Parathyroid adenoma (tissue), 2 donors: ENCODE measurements at regions not wholly inside any gene's neighbourhood (a gene's known extent, or its start where the extent isn't known, plus 50 kb on each side); places are given as distances from the start of the nearest gene placed in this dataset.

Experiments
- H2AFZ ChIP-seq: fragments of 300-600 bp; sonication (generic); one replicate; pipeline ENCODE4 v1.7.0; 2017; ENCODE audit warnings: antibody characterized with exemption, mild to moderate bottlenecking
- H3K27ac ChIP-seq: fragments of 300-600 bp; sonication (generic); one replicate; pipeline ENCODE4 v1.7.0; 2017
- H3K27me3 ChIP-seq: fragments of 300-600 bp; sonication (generic); one replicate; pipeline ENCODE4 v1.7.0; 2017; ENCODE audit warnings: low read length; ENCODE audit not compliant: control insufficient read depth, insufficient read depth
- H3K36me3 ChIP-seq: fragments of 300-600 bp; sonication (generic); one replicate; pipeline ENCODE4 v1.7.0; 2017; ENCODE audit warnings: low read length; ENCODE audit not compliant: control insufficient read depth, insufficient read depth
- H3K4me1 ChIP-seq: fragments of 300-600 bp; sonication (generic); one replicate; pipeline ENCODE4 v1.7.0; 2017; ENCODE audit warnings: control low read depth
- H3K4me2 ChIP-seq: fragments of 300-600 bp; sonication (generic); one replicate; pipeline ENCODE4 v1.7.0; 2017; ENCODE audit warnings: low read length
- H3K4me3 ChIP-seq: fragments of 300-600 bp; sonication (generic); one replicate; pipeline ENCODE4 v1.7.0; 2017; ENCODE audit warnings: low read depth, low read length
- H3K79me2 ChIP-seq: fragments of 300-600 bp; sonication (generic); one replicate; pipeline ENCODE4 v1.7.0; 2017; ENCODE audit warnings: control low read depth
- H3K9ac ChIP-seq: fragments of 300-600 bp; sonication (generic); one replicate; pipeline ENCODE4 v1.7.0; 2017; ENCODE audit warnings: mild to moderate bottlenecking
- H3K9me3 ChIP-seq: fragments of 300-600 bp; sonication (generic); one replicate; pipeline ENCODE4 v1.7.0; 2017; ENCODE audit warnings: low read length; ENCODE audit not compliant: control insufficient read depth
- TF ChIP-seq, protein P1 (sequence below): fragments of 300-600 bp; sonication (generic); IDR thresholded peaks from one replicate; pipeline ENCODE4 v1.7.0; 2017; ENCODE audit warnings: antibody characterized with exemption, mild to moderate bottlenecking
- donor health status: primary hyperparathyroidism.

DNA sequence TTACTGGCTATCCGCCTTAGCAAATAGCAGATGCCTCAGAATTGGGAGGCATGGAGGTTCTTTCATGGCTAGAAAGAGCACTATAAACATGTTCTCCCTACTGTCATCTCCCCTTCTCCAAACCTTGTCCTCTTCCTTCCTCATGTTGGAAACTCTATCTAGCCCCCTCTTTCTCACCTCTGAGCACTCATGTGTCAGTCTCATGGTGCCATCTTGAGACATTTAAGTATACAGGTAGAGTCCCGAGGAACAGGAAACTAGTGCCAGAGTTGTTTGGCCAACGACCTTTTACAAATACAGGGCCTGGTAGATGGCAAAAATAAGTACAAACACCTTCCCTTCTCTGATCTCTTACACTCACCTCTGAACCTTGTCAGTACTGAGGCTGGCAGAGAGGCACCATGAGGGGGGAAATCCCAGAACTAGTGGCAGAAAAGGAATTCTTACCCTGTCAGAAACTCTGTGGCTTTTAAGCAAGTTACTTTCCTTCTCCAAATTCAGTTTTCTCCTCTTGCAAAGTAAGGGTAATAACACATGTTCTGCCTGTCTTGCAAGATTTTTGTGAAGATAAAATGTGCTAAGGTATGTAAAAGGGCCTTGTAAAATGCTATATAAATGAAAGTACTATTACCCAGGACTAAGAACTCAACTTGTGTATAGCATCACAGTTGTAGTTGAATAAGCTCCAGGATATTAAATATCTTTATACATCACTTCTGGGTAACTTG lies 94.1 kb upstream of the SNX2 start:
- H3K4me3 ChIP-seq, result no peak overlapping the region
- TF ChIP-seq, protein P1, sequence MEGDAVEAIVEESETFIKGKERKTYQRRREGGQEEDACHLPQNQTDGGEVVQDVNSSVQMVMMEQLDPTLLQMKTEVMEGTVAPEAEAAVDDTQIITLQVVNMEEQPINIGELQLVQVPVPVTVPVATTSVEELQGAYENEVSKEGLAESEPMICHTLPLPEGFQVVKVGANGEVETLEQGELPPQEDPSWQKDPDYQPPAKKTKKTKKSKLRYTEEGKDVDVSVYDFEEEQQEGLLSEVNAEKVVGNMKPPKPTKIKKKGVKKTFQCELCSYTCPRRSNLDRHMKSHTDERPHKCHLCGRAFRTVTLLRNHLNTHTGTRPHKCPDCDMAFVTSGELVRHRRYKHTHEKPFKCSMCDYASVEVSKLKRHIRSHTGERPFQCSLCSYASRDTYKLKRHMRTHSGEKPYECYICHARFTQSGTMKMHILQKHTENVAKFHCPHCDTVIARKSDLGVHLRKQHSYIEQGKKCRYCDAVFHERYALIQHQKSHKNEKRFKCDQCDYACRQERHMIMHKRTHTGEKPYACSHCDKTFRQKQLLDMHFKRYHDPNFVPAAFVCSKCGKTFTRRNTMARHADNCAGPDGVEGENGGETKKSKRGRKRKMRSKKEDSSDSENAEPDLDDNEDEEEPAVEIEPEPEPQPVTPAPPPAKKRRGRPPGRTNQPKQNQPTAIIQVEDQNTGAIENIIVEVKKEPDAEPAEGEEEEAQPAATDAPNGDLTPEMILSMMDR, result no peak
- H3K27ac ChIP-seq, result no peak overlapping the region
- H3K36me3 ChIP-seq, result no peaks in the 10 kb centered on the region
- H3K4me2 ChIP-seq, result no peak overlapping the region
- H3K9ac ChIP-seq, result no peak overlapping the region
- H3K4me1 ChIP-seq, result no peaks in the 10 kb centered on the region
- H3K79me2 ChIP-seq, result no peaks in the 10 kb centered on the region
- H2AFZ ChIP-seq, result no peak overlapping the region
- no peaks in the 10 kb centered on the region for H3K9me3 ChIP-seq
- H3K27me3 ChIP-seq, result no peaks in the 10 kb centered on the region

DNA sequence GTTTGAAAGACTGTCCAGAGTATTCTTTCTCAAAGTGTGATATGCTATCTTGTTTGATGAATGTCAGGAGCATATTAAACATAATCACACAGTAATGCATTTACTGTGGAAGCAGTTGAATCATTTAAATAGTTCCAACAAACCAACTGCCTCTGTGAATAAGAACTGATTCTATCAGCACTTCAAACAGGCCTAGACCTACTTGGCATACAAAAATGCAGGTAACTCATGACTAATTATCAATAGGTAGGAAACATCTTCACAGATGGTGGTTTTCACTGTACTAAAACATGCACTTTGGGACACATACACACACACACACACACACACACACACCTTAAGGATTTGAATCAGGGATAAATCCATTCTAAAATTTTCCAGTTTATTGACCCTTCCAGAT lies 91.2 kb upstream of the SNX2 start:
- Histone ChIP-seq H3K36me3 (no peaks in the 10 kb centered on the region), H3K79me2 (no peaks in the 10 kb centered on the region), H3K4me1 (no peaks in the 10 kb centered on the region), H3K4me3 (no peak overlapping the region), H3K4me2 (no peak overlapping the region), H2AFZ (no peak overlapping the region), H3K9ac (no peak overlapping the region), H3K27ac (no peak overlapping the region), H3K27me3 (no peaks in the 10 kb centered on the region), H3K9me3 (no peaks in the 10 kb centered on the region)
- TF ChIP-seq, protein P1, result no peak

GRCh38 chr5:122690266-122690665 lies 84.6 kb upstream of the SNX2 start:
- TF ChIP-seq, protein P1, result no peak
- H3K9me3 ChIP-seq, result no peaks in the 10 kb centered on the region

DNA sequence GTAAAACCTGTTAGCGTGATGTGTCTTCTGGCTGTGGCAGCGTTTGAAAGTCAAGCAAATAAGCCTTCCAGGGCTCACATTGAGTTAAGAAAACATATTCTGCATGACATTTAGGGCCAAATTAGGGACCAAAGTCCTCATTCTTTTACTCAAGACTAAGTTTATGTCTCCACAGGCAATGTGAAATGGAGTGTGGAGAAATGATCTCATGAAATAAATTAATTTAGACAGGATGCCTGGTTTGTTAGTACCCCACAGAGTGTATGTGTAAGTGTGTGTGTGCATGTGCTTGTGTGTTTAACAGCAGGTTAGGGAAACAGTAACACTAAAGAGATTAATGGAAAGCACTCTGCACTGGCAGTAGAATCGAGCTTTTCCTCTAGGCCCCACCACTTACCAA lies 82.9 kb upstream of the SNX2 start:
- Histone ChIP-seq H3K27me3 (no peaks in the 10 kb centered on the region), H3K4me1 (no peaks in the 10 kb centered on the region), H3K4me2 (no peak overlapping the region), H3K4me3 (no peak overlapping the region), H3K79me2 (no peaks in the 10 kb centered on the region), H3K27ac (no peak overlapping the region), H2AFZ (no peak overlapping the region), H3K9ac (no peak overlapping the region), H3K36me3 (no peaks in the 10 kb centered on the region), H3K9me3 (no peaks in the 10 kb centered on the region)
- TF ChIP-seq, protein P1, result no peak

More at GRCh38 chr5:122690266-122690665, 84.6 kb upstream of the SNX2 start:
- H3K27me3 ChIP-seq, result no peaks in the 10 kb centered on the region
- no peak overlapping the region for H3K4me3 ChIP-seq
- H3K36me3 ChIP-seq, result no peaks in the 10 kb centered on the region
- no peak overlapping the region for H2AFZ ChIP-seq
- no peak overlapping the region for H3K9ac ChIP-seq
- no peak overlapping the region for H3K27ac ChIP-seq
- H3K79me2 ChIP-seq, result no peaks in the 10 kb centered on the region
- no peaks in the 10 kb centered on the region for H3K4me1 ChIP-seq
- H3K4me2 ChIP-seq, result no peak overlapping the region

GRCh38 chr5:122693963-122694362 lies 80.9 kb upstream of the SNX2 start:
- Histone ChIP-seq H3K4me2 (no peak overlapping the region), H3K36me3 (no peaks in the 10 kb centered on the region), H3K79me2 (no peaks in the 10 kb centered on the region), H3K4me1 (no peaks in the 10 kb centered on the region), H3K9ac (no peak overlapping the region), H3K9me3 (no peaks in the 10 kb centered on the region), H3K4me3 (no peak overlapping the region), H3K27me3 (no peaks in the 10 kb centered on the region), H2AFZ (no peak overlapping the region), H3K27ac (no peak overlapping the region)
- TF ChIP-seq, protein P1, result no peak
